ENCODE measurements at regions not wholly inside any gene's neighbourhood (a gene's known extent, or its start where the extent isn't known, plus 50 kb on each side); places are given as distances from the start of the nearest gene placed in this dataset.

GRCh38 chr5:23631302-23632045 lies 124.1 kb downstream of the PRDM9 start:
- TF ChIP-seq EZH2 (IDR thresholded peaks at IDR 0.05) (no peak), POLR2AphosphoS5 (IDR thresholded peaks at IDR 0.05; ENCODE audit: borderline replicate concordance, low read depth, low read length) (no peak)

Data from SK-N-MC (cell line).